COLO668 (cell line): ENCODE measurements at regions not wholly inside any gene's neighbourhood (a gene's known extent, or its start where the extent isn't known, plus 50 kb on each side); places are given as distances from the start of the nearest gene placed in this dataset.

ENCODE experiments used
- DNase-seq: peaks from one replicate; lab custom pipeline; 2025; ENCODE audit not compliant: unreplicated experiment; lab: John Stamatoyannopoulos, UW

- no peak for DNase-seq
Observed at GRCh38 chr4:56209767-56210166, 177.5 kb downstream of the AASDH start.

- DNase-seq = no peak
Observed at GRCh38 chr4:56208103-56208502, 179.2 kb downstream of the AASDH start.

GRCh38 chr4:56206258-56206657 is 181.0 kb downstream of the AASDH start:
- DNase-seq = no peak

- DNase-seq = no peak
Observed at GRCh38 chr4:56200275-56200674, 187.0 kb downstream of the AASDH start.

DNA sequence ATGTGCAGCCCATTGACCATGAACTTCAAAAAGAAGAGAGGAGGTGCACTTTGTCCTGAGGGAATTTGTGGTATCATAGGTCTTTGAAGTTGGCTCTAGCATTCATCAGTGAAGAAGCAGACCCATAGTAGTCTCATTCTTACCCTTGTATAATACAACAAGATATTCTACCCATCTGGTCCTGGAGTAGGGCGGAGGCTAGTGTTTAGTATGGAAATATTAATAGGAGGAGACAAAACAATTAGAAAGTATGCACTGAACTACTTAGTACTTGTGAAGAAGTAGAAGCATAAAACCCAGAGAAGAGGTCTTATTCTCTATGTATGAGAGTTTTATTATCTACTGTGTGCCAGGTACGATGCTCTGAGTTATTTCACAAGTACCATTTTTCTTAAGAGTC is 189.0 kb downstream of the AASDH start:
- DNase-seq = no peak

- no peak for DNase-seq
Observed at GRCh38 chr4:56197387-56197786, 189.9 kb downstream of the AASDH start.

DNA sequence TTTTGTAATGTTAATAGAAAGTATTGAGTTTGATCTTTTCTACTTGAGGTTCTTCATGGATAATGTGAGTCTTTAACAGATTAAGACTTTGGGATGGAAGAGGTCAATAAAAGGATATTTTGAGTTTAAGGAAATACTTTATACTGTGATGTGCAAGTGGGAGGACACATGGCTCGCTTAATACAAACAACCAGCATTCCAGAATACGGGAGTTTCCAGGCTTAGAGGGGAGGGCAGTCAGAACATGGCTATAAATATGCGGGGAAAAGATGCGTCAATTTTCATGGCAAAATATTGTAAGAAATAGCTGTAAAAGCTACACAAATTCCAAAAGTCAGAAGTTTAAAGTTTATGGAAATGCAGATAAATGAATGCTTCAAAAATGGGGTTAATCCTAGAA is 192.3 kb downstream of the AASDH start:
- no peak for DNase-seq

DNA sequence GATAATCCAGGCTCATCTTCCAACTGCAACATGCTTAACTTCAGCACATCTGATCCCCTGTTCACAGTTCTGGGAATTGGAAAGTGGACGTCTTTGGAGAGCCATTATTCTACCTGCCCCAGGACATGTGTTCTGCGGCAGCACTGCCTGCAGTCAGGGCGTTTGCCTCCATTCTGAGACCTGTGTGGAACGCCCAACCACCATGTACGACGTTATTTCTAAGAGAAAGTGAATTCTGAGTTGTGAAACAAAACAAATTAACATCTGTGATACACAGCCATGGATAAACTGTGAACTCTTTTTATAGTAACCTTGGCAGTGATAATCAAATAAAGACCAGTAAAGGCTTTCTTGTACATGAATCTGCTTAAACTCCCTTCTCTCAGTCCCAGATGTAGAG is 195.8 kb downstream of the AASDH start:
- no peak for DNase-seq

DNA sequence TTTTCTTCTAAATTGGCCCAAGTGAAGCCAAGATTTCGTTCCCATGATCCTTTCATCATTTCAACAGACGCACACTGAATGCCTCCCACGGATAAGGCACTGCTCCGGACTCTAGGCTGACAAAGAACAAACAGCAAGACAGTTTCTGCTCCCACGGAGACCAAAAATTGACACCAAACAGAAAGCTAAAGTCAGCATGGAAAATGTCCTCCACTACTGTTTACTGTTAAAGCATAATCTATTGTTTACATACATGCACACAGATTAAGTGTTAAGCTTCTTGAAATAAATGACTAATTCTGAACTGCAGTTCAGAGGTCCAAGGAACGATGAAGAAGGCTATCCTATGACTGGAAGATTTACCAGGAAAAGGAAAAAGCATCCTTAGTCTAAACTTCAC is 199.6 kb downstream of the AASDH start:
- DNase-seq = no peak

GRCh38 chr4:56186808-56187523 is 200.3 kb downstream of the AASDH start:
- DNase-seq = no peak

DNA sequence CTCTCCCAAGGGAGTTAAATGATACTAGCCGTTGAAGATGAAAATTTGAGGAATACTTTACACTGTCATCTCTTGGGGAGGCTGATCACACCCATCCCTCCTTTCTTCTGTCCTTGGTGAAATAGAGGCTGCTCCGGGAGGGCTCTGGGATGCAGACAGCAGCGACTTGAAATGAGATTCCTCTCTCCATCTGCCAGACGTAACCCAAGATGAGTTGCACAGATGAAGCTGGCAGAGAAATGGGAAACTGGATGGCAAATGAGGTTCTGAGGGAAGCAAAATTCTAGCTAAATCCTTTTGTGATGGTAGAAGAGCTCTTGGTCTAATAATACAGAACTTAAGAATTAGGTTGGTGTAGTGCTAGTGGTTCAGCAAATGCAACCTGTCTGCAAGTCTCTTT is 201.4 kb downstream of the AASDH start:
- DNase-seq = no peak

DNA sequence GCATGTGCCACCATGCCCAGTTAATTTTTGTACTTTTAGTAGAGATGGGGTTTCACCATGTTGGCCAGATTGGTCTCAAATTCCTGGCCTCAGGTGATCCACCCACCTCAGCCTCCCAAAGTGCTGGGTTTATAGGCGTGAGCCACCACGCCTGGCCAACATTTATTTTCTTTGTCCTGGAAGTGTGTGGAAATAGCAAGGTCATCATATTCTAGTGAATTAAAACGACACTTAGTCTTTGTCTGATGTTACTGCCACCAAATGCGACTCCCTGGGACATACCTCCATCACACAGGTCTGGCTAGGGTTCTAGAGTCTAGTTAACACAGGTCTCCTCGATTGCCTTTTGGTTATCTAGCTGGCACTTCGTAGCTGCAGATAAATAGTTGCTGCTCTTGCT is 203.1 kb downstream of the AASDH start:
- no peak for DNase-seq

DNA sequence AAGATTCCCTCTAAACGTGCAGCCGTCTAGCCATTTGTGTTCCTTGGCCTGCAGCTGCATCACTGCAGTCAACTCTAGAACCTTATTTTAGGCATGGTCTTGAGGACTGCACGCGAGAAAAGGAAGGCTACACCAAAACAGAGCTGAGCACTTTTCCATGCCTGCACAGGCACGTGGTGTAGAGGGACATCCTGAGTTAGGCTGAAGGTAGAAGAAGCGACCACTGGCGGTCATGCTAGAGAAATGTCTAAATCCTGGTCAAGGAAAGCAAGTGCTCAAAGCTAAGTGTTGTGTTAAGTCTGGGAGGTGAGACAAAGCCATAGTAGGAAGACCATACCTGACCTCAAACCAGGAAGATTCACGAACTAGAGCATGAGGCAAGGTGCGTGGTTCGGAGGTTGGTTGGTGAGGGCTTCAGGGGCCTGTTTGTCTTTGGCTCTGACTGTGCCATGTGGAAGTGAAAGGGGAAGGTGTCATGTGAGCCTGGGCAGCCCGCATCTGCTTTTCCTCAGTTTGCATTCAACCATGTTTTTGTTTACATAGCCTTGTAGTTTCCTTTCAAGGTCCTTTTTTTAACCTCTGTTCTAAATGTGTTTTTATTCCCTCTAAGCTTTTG is 203.8 kb downstream of the AASDH start:
- no peak for DNase-seq

- DNase-seq = no peak
Observed at GRCh38 chr4:56182356-56182755, 204.9 kb downstream of the AASDH start.

DNA sequence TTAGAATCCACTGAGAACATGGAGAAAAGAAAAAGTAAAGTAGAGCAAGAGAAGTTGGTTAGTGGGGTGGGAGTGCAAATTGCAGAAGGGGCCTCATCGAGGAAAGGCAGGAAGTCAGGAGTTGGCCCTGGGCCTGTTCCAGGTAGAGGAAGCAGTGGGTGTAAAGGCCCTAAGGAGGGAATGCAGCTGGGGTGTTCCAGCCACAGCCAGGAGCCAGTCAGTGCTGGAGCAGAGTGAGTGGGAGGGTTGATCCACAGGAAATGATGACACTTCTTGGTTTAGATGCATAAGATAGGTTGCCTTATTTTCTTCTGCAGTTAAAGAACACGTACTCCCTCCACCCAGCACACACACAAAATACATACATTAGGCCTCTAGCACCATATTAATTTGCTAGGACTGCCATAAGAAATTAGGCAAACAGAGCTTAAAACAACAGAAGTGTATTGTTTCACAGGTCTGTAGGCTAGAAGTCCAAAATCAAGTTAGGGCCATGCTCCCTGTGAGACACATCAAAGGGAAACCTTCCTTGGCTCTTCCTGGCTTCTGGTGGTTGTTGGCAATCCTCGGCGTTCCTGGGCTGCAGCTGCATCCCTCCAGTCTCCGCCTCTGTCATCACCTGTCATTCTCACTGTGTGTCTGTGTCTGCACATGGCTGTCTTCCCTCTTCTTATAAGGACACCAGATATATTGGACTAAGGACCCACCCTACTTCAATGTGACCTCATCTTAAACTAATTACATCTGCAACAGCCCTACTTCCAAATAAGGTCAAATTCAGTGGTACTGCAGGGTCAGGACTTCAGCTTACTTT is 205.9 kb downstream of the AASDH start:
- no peak for DNase-seq

DNA sequence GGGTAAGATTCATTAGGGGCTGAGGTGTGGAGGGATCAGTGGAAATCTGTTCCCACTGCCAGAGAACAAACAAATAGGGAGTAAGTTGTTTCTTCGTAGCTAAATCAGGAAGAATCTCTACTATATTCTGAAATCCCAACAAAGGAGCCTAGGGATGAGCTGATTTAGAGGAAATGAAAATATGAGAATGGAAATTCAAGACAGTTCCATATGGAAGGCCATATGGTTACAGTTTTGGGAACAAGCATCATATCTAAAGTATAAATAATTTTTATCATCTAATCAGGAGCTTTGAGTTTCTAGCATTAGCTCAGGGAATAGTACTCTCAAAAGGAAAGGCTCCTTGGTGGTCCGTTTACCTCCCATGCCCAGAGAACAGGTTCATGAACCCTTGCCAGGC is 218.2 kb downstream of the AASDH start:
- DNase-seq = no peak

DNA sequence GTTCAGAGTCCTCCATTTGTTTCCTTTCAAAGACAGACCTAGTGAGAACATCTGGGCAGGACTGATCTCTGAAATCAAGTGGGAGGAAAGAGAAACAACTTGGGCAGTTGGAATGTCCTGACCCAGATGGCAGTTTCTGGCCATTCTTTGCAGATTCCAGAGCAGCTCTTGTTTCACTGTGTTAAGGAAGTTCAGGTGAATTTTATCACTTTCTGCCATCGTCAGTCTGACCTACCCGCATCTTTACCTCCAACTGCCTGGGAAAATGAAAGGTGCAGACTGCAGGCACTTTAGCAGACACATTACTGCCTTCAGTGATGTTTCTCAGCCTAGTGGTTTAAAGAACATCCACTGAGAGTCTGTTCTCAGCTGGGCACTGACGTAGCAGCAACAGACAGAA is 216.2 kb downstream of the CEP135 start:
- DNase-seq = no peak

DNA sequence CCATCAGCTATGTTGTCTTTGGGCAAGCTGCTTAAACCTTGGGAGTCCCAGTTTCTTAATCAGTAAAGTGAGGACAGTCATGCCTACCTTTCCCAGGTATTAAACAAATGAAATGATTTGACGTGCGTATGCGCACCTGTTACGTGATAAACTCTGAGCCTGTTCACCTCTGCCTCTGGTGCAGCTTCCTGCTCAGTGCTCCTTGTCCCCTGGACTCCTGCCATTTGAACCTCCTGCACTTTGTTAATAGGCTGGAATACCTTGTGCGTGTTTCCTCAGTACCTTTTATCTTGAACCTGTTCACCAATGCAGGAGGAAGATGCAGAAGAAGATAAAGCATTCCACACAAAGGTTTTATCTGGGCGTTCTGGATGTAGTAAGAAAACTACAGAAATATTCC is 211.9 kb downstream of the CEP135 start:
- DNase-seq = no peak

GRCh38 chr4:56158483-56158882 is 209.7 kb downstream of the CEP135 start:
- peak; percentile 26 for DNase-seq

GRCh38 chr4:56156141-56156540 is 207.4 kb downstream of the CEP135 start:
- no peak for DNase-seq

GRCh38 chr4:56155432-56155831 is 206.7 kb downstream of the CEP135 start:
- no peak for DNase-seq

GRCh38 chr4:56149591-56149990 is 200.8 kb downstream of the CEP135 start:
- no peak for DNase-seq
